ENCODE measurements at regions not wholly inside any gene's neighbourhood (a gene's known extent, or its start where the extent isn't known, plus 50 kb on each side); places are given as distances from the start of the nearest gene placed in this dataset.

GRCh38 chr10:3426190-3426845 is 253.7 kb upstream of the PITRM1 start:
- TF ChIP-seq CTCF (IDR thresholded peaks at IDR 0.05) (no peak), POLR2A (IDR thresholded peaks at IDR 0.05) (no peak)
- H3K4me3 ChIP-seq: no peak overlapping the region
- no peaks in the 10 kb centered on the region for H3K36me3 ChIP-seq (ENCODE audit: low read depth, missing control alignments)
- no peak overlapping the region for H3K27ac ChIP-seq
- no peaks in the 10 kb centered on the region for H3K27me3 ChIP-seq
- H3K4me1 ChIP-seq: no peaks in the 10 kb centered on the region
- 57% methylated on average over 3 of the region's 3 CpGs for WGBS, 2 donors
- no peaks in the 10 kb centered on the region for H3K9me3 ChIP-seq
- DNase-seq: no peak
- intact Hi-C loops (cut with DNase I; ENCODE audit: low total_unique reads): no loop called here

- Histone ChIP-seq H3K4me1 (no peaks in the 10 kb centered on the region), H3K27ac (no peak overlapping the region), H3K4me3 (no peak overlapping the region), H3K9me3 (no peaks in the 10 kb centered on the region), H3K27me3 (no peaks in the 10 kb centered on the region), H3K36me3 (ENCODE audit: low read depth, missing control alignments) (no peaks in the 10 kb centered on the region)
- DNase-seq: no peak
- no peak for TF ChIP-seq POLR2A (IDR thresholded peaks at IDR 0.05)
- no peak for TF ChIP-seq CTCF (IDR thresholded peaks at IDR 0.05)
- intact Hi-C loops (cut with DNase I; ENCODE audit: low total_unique reads): no loop called here
- 85 to 86% methylated on average over 6 of the region's 6 CpGs for WGBS, 2 donors
Observed at GRCh38 chr10:3425716-3426115, 253.1 kb upstream of the PITRM1 start.

GRCh38 chr10:3425261-3425660 is 252.7 kb upstream of the PITRM1 start:
- no peak for DNase-seq
- H3K27ac ChIP-seq: no peak overlapping the region
- no peaks in the 10 kb centered on the region for H3K4me1 ChIP-seq
- intact Hi-C loops (cut with DNase I; ENCODE audit: low total_unique reads): no loop called here
- H3K9me3 ChIP-seq: no peaks in the 10 kb centered on the region
- 83 to 92% methylated on average over 5 of the region's 5 CpGs for WGBS, 2 donors
- no peaks in the 10 kb centered on the region for H3K36me3 ChIP-seq (ENCODE audit: low read depth, missing control alignments)
- H3K4me3 ChIP-seq: no peak overlapping the region
- H3K27me3 ChIP-seq: no peaks in the 10 kb centered on the region
- TF ChIP-seq CTCF (IDR thresholded peaks at IDR 0.05) (no peak), POLR2A (IDR thresholded peaks at IDR 0.05) (no peak)

- Histone ChIP-seq H3K4me3 (no peak overlapping the region), H3K36me3 (ENCODE audit: low read depth, missing control alignments) (no peaks in the 10 kb centered on the region), H3K9me3 (no peaks in the 10 kb centered on the region), H3K27ac (no peak overlapping the region), H3K4me1 (no peaks in the 10 kb centered on the region), H3K27me3 (no peaks in the 10 kb centered on the region)
- no peak for TF ChIP-seq POLR2A (IDR thresholded peaks at IDR 0.05)
- no peak for TF ChIP-seq CTCF (IDR thresholded peaks at IDR 0.05)
- intact Hi-C loops (cut with DNase I; ENCODE audit: low total_unique reads): no loop called here
- WGBS, 2 donors: 50 to 68% methylated on average over 24 to 26 of the region's 26 CpGs
- DNase-seq: no peak
Observed at GRCh38 chr10:3424111-3424851, 251.7 kb upstream of the PITRM1 start.

GRCh38 chr10:3423384-3423783 is 250.8 kb upstream of the PITRM1 start:
- H3K4me1 ChIP-seq: no peaks in the 10 kb centered on the region
- no peak overlapping the region for H3K27ac ChIP-seq
- no peak for DNase-seq
- WGBS, 2 donors: 61 to 69% methylated on average over 14 of the region's 14 CpGs
- no peaks in the 10 kb centered on the region for H3K9me3 ChIP-seq
- TF ChIP-seq POLR2A (IDR thresholded peaks at IDR 0.05): no peak
- no peak for TF ChIP-seq CTCF (IDR thresholded peaks at IDR 0.05)
- intact Hi-C loops (cut with DNase I; ENCODE audit: low total_unique reads): no loop called here
- H3K4me3 ChIP-seq: no peak overlapping the region
- no peaks in the 10 kb centered on the region for H3K27me3 ChIP-seq
- H3K36me3 ChIP-seq (ENCODE audit: low read depth, missing control alignments): no peaks in the 10 kb centered on the region
